HepG2 (cell line): ENCODE measurements at regions not wholly inside any gene's neighbourhood (a gene's known extent, or its start where the extent isn't known, plus 50 kb on each side); places are given as distances from the start of the nearest gene placed in this dataset.
A peak's percentile ranks its signal among the peaks of the same experiment; 100 is the strongest.
"Not testable (repeated sequence)": the region's sequence is repeated elsewhere in the genome, so short reads cannot be mapped to it uniquely, and the experiment has no call there.

Source experiments
- ATAC-seq: fragments of 200-7000 bp; cut with Tn5 transposase; 3 replicates; pipeline ENCODE4 v1.9.1; 2020; ENCODE audit warnings: mild to moderate bottlenecking, moderate library complexity
- BruUV-seq: library from RNA; stranded (reverse); fragments of 400-500 nt; replicated peaks from 2 replicates; lab custom pipeline; 2021; lab: Mats Ljungman, UMichigan
- CTCF ChIA-PET: fragments of 300-600 bp; formaldehyde crosslinking; extraction: SDS; loops from one replicate; lab custom pipeline; 2021; ENCODE audit warnings: low total read pairs, inconsistent platforms, low intra/inter-chr PET ratio; lab: Yijun Ruan, JAX
- POLR2A ChIA-PET: fragments of 350-600 bp; sonication (Branson Sonifier 250); formaldehyde crosslinking; loops from one replicate; lab custom pipeline; 2020; ENCODE audit warnings: antibody characterized with exemption, inconsistent platforms; lab: Yijun Ruan, JAX
- DNase-seq: peaks from one replicate; pipeline ENCODE4 v3.0.0-alpha.2; 2015; ENCODE audit warnings: low spot score
- FAIRE-seq: peaks from 3 replicates; lab custom pipeline; 2011; peaks lifted over from hg19 to GRCh38; lab: Jason Lieb, UNC
- H2AFZ ChIP-seq: one replicate; pipeline ENCODE4 v1.6.1; 2011; ENCODE audit warnings: low read length, inconsistent platforms
- H3K27ac ChIP-seq: fragments of 300-600 bp; 3 replicates; pipeline ENCODE4 v1.8.0; 2011; ENCODE audit warnings: mixed run types, mild to moderate bottlenecking, mixed read lengths, low read length, inconsistent platforms; ENCODE audit not compliant: insufficient read depth; ENCODE audit errors: extremely low read length
- H3K27me3 ChIP-seq, 2 experiments: fragments of 200-600 bp in 1 of 2; 2 replicates in 1 of 2; 3 replicates in 1 of 2; pipeline versions ENCODE4 v1.6.0 to v1.8.0; 2011; ENCODE audit warnings: low read length in 2 of 2, mild to moderate bottlenecking in 2 of 2, moderate library complexity in 2 of 2, inconsistent platforms in 1 of 2; ENCODE audit not compliant: insufficient read depth in 2 of 2, control insufficient read depth in 1 of 2
- H3K36me3 ChIP-seq, 2 experiments: fragments of 200-600 bp in 1 of 2; replicated peaks in 1 of 2; 2 replicates in 1 of 2; 3 replicates in 1 of 2; pipeline versions ENCODE4 v1.5.1 to v1.8.0; 2011; ENCODE audit warnings: low read length in 2 of 2, inconsistent platforms in 1 of 2; ENCODE audit not compliant: insufficient read depth in 2 of 2, control insufficient read depth in 1 of 2
- H3K4me1 ChIP-seq: 2 replicates; pipeline ENCODE4 v1.5.1; 2012; ENCODE audit warnings: low read length, inconsistent platforms; ENCODE audit not compliant: insufficient read depth
- H3K4me2 ChIP-seq: 2 replicates; pipeline ENCODE4 v1.6.0; 2011; ENCODE audit warnings: low read depth, low read length, inconsistent platforms
- H3K4me3 ChIP-seq, 3 experiments: fragments of 200-600 bp in 1 of 3; sonication (generic), shearing (Covaris generic) in 1 of 3; replicated peaks in 1 of 3; 2 replicates each; pipeline ENCODE4 v1.5.1; 2011 to 2016; ENCODE audit warnings: low read length in 3 of 3, inconsistent platforms in 2 of 3, low read depth in 2 of 3, mild to moderate bottlenecking in 2 of 3, control low read depth in 1 of 3, mixed read lengths in 1 of 3; ENCODE audit not compliant: insufficient read depth in 1 of 3
- H3K79me2 ChIP-seq: one replicate; pipeline ENCODE4 v1.6.1; 2011; ENCODE audit warnings: low read length, inconsistent platforms; ENCODE audit not compliant: insufficient read depth
- H3K9ac ChIP-seq: 2 replicates; pipeline ENCODE4 v1.6.0; 2011; ENCODE audit warnings: mild to moderate bottlenecking, low read depth, low read length, inconsistent platforms; ENCODE audit not compliant: insufficient read depth
- H3K9me3 ChIP-seq: 2 replicates; pipeline ENCODE4 v1.5.1; 2012; ENCODE audit warnings: mild to moderate bottlenecking, low read length
- H4K20me1 ChIP-seq: 2 replicates; pipeline ENCODE4 v1.6.0; 2011; ENCODE audit warnings: inconsistent platforms, mild to moderate bottlenecking, low read length, moderate library complexity; ENCODE audit not compliant: insufficient read depth
- FOXA1 ChIP-seq, 2 experiments: fragments of 450-650 bp in 1 of 2; sonication (generic) in 1 of 2; formaldehyde crosslinking in 1 of 2; IDR thresholded peaks; 2 replicates each; pipeline versions ENCODE4 v1.4.0 to v1.6.1; 2016 to 2020; ENCODE audit warnings: missing genetic modification reagents in 1 of 2
- FOXA3 ChIP-seq: IDR thresholded peaks from 2 replicates; pipeline ENCODE4 v1.6.1; 2016; ENCODE audit warnings: missing genetic modification reagents, missing compliant biosample characterization
- ZNF501 ChIP-seq: sonication (generic); formaldehyde crosslinking; IDR thresholded peaks from 2 replicates; pipeline ENCODE4 v1.5.1; 2020; ENCODE audit warnings: mild to moderate bottlenecking, moderate library complexity, missing genetic modification reagents
- WGBS: methylation state at CpG from one replicate; pipeline ENCODE4 v1.1.6; 2017; ENCODE audit warnings: low lambda C conversion rate; 5-methylcytosine and 5-hydroxymethylcytosine counted together
- in situ Hi-C: cut with HindIII; loops from 2 replicates; pipeline ENCODE4 v1.10.0; 2017; ENCODE audit warnings: low pct_unique_long_range_greater_than_20kb; ENCODE audit not compliant: extremely low pct_ligation_motif_present
- intact Hi-C: fragments of 100-400 bp; cut with micrococcal nuclease; formaldehyde crosslinking; loops from one replicate; pipeline ENCODE4 v1.10.0; 2022; ENCODE audit not compliant: unreplicated experiment
- TF ChIP-seq, protein P1 (sequence below): sonication (generic); formaldehyde crosslinking; conservative IDR thresholded peaks from 2 replicates; pipeline ENCODE4 v1.8.0; 2022; ENCODE audit warnings: missing genetic modification reagents

DNA sequence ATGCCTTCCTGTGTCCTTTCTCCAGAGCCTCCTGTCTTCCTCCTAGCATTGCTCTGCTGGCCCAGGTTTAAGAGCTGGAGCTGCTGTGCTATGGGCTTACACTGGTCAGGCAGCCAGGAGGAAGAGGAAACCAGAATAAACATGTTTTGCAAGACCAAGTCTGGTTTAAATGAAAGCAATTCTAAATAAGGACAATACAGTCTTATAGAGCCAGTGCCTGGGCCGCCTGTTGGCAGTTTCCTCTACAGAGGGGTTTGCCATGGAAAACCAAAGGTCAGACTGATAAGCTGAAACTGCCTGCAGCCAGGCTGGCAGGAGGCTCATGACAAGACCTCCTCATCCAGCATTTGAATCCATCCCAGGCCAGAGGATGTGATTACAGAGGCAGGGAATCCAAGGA is 92.9 kb upstream of the FGGY start (continued):
- TF ChIP-seq, protein P1, sequence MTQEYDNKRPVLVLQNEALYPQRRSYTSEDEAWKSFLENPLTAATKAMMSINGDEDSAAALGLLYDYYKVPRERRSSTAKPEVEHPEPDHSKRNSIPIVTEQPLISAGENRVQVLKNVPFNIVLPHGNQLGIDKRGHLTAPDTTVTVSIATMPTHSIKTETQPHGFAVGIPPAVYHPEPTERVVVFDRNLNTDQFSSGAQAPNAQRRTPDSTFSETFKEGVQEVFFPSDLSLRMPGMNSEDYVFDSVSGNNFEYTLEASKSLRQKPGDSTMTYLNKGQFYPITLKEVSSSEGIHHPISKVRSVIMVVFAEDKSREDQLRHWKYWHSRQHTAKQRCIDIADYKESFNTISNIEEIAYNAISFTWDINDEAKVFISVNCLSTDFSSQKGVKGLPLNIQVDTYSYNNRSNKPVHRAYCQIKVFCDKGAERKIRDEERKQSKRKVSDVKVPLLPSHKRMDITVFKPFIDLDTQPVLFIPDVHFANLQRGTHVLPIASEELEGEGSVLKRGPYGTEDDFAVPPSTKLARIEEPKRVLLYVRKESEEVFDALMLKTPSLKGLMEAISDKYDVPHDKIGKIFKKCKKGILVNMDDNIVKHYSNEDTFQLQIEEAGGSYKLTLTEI = no peak

DNA sequence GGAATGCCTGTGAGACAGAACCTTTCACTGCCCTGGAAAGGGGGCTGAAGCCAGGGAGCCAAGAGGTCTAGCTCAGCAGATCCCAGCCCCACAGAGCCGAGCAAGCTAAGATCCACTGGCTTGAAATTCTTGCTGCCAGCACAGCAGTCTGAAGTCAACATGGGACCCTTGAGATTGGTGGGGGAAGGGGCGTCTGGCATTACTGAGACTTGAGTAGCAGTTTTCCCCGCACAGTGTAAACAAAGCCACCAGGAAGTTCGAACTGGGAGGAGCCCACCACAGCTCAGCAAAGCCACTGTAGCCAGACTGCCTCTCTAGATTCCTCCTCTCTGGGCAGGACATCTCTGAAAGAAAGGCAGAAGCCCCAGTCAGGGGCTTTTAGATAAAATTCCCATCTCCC is 90.3 kb upstream of the FGGY start:
- DNase-seq; intact Hi-C loops; H4K20me1 ChIP-seq; H3K27me3 ChIP-seq; BruUV-seq; POLR2A ChIA-PET; H3K79me2 ChIP-seq; H3K4me3 ChIP-seq; H3K9ac ChIP-seq; ATAC-seq; in situ Hi-C loops; CTCF ChIA-PET; H3K36me3 ChIP-seq; H3K27ac ChIP-seq; FAIRE-seq; H2AFZ ChIP-seq; H3K9me3 ChIP-seq; TF ChIP-seq FOXA1 (IDR thresholded peaks at IDR 0.05): not testable (repeated sequence)
- 0 out of 2 replicates have a peak, but pooled peaks have one; percentile 18 for TF ChIP-seq FOXA3
- TF ChIP-seq FOXA1 (CRISPR knock-in tag; IDR thresholded peaks at IDR 0.05) = peak; percentile 36; the same call in 1 of the 2 replicates
- 0 out of 2 replicates have a peak, but pooled peaks have one; percentile 18 for TF ChIP-seq ZNF501
- Histone ChIP-seq H3K4me2 (peak overlapping the region; percentile 41; the same call in 1 of the 2 replicates), H3K4me1 (peaks cover 38% of the 10 kb centered on the region)
- WGBS = no CpG with 5 or more reads among the region's 4 CpGs

DNA sequence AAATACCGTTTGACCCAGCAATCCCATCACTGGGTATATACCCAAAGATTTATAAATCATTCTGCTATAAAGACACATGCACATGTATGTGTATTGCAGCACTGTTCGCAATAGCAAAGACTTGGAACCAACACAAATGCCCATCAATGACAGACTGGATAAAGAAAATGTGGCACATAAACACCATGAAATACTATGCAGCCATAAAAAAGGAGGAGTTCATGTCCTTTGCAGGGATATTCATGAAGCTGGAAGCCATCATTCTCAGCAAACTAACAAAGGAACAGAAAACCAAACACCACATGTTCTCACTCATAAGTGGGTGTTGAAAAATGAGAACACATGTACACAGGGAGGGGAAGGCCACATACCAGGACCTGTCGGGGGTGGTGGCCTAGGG is 86.5 kb upstream of the FGGY start:
- H4K20me1 ChIP-seq, CTCF ChIA-PET, H3K27me3 ChIP-seq, H3K79me2 ChIP-seq, ATAC-seq, FAIRE-seq, H3K36me3 ChIP-seq, DNase-seq, H3K9me3 ChIP-seq, H3K9ac ChIP-seq, H3K27ac ChIP-seq, H3K4me2 ChIP-seq, H3K4me3 ChIP-seq, POLR2A ChIA-PET, in situ Hi-C loops, BruUV-seq, H2AFZ ChIP-seq: not testable (repeated sequence)
- intact Hi-C loops = loop anchor here (5.0 to 10.0 kb wide), 2 partner anchors 87 to 426 kb away; partner anchors contain the start of genes FGGY and JUN
- peaks cover 47% of the 10 kb centered on the region for H3K4me1 ChIP-seq
- WGBS = 63% methylated on average over 3 of the region's 3 CpGs
